ENCODE measurements at regions not wholly inside any gene's neighbourhood (a gene's known extent, or its start where the extent isn't known, plus 50 kb on each side); places are given as distances from the start of the nearest gene placed in this dataset.

- Histone ChIP-seq H2AFZ (ENCODE audit: low read depth, low read length) (no peak overlapping the region), H3K9me3 (replicated peaks; ENCODE audit: control insufficient read depth, insufficient read depth, low read length) (no peaks in the 10 kb centered on the region), H3K4me3 (replicated peaks in 1 of 3; ENCODE audit: insufficient read depth in 1 of 3, low read depth in 1 of 3, low read length in 3 of 3) (no peak overlapping the region), H3K36me3 (ENCODE audit: control insufficient read depth in 2 of 2, extremely low read depth in 1 of 2, insufficient read depth in 2 of 2, low read length in 2 of 2) (no peaks in the 10 kb centered on the region), H3K9ac (replicated peaks; ENCODE audit: extremely low read depth, insufficient read depth, low read length) (no peak overlapping the region), H3K9me1 (replicated peaks; ENCODE audit: control insufficient read depth, extremely low read depth, insufficient read depth, low read length) (no peaks in the 10 kb centered on the region), H3K4me1 (ENCODE audit: control insufficient read depth, extremely low read depth, insufficient read depth, low read length) (no peaks in the 10 kb centered on the region), H4K20me1 (replicated peaks; ENCODE audit: control insufficient read depth, extremely low read depth, insufficient read depth, low read length) (no peaks in the 10 kb centered on the region), H3K27me3 (ENCODE audit: control insufficient read depth in 2 of 2, insufficient read depth in 2 of 2, low read length in 2 of 2) (peaks cover 6 to 10% of the 10 kb centered on the region in 2 experiments), H3K79me2 (ENCODE audit: control insufficient read depth, insufficient read depth, low read length) (no peaks in the 10 kb centered on the region), H3K27ac (ENCODE audit: insufficient read depth, low read depth, low read length) (no peak overlapping the region), H3K4me2 (ENCODE audit: insufficient read depth, low read length) (no peak overlapping the region)
- ChIA-PET CTCF (no interaction called here), POLR2A (no interaction called here)
- no TSS peak for BruUV-seq (replicated peaks)
- FAIRE-seq: peak; percentile 28
- dilution Hi-C loops (cut with MboI; ENCODE audit: extremely low pct_ligation_motif_present, low sequenced_read_pairs) (no loop called here), intact Hi-C loops (cut with micrococcal nuclease) (no loop called here)
- no peak for DNase-seq (ENCODE audit: low read depth, low spot score)
- TF ChIP-seq CTCF (IDR thresholded peaks at IDR 0.05; ENCODE audit: extremely low read depth in 1 of 2, insufficient read depth in 1 of 2, low read depth in 1 of 2, low read length in 2 of 2) (no peak), POLR2AphosphoS5 (IDR thresholded peaks at IDR 0.05; ENCODE audit: insufficient read depth, low read depth, low read length) (no peak), GATA2 (IDR thresholded peaks at IDR 0.05; ENCODE audit: insufficient read depth, insufficient read length, low read depth, low read length) (no peak), JUN (IDR thresholded peaks at IDR 0.05; ENCODE audit: borderline replicate concordance, insufficient read depth, insufficient read length, low read depth) (no peak), FOS (IDR thresholded peaks at IDR 0.05; ENCODE audit: borderline replicate concordance, insufficient read depth, low read length) (no peak), POLR2A (IDR thresholded peaks at IDR 0.05; ENCODE audit: low read depth, low read length) (no peak), MAX (IDR thresholded peaks at IDR 0.05; ENCODE audit: insufficient read depth, insufficient read length) (no peak), MYC (IDR thresholded peaks at IDR 0.05; ENCODE audit: low read depth, low read length) (no peak), EZH2 (IDR thresholded peaks at IDR 0.05; ENCODE audit: borderline replicate concordance, low read depth, low read length, severe bottlenecking) (no peak)
Observed at GRCh38 chr2:196511258-196512168, 128.0 kb upstream of the CCDC150 start.

All from endothelial cell of umbilical vein (primary cell).